GM19025 (cell line): ENCODE measurements at regions not wholly inside any gene's neighbourhood (a gene's known extent, or its start where the extent isn't known, plus 50 kb on each side); places are given as distances from the start of the nearest gene placed in this dataset.
"Not testable (repeated sequence)": the region's sequence is repeated elsewhere in the genome, so short reads cannot be mapped to it uniquely, and the experiment has no call there.

Source experiments
- ATAC-seq: cut with Tn5 transposase; IDR thresholded peaks from one replicate; pipeline ENCODE4 v1.9.1; 2021; ENCODE audit warnings: mild to moderate bottlenecking, low read depth, moderate library complexity; ENCODE audit not compliant: unreplicated experiment

GRCh38 chr6:115323001-115323400 lies 737.7 kb downstream of the FRK start:
- ATAC-seq, result no peak

DNA sequence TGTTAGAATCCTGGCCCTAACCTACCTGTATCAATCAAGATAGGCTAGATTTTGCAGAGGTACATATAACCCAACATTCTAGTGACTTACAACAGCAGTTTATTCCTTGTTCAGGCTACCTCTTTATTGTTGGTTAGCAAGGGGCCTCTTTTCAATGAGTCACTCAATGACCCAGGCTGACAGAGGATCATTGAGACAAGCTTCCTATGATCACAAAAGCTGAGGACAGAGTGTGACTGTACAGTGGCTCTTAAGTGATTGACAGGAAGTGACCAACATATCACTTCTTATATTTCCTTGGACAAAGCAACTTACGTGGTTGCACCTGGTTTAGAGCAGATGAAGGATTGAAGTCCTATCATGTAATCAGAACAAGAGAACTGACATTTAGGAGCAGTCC lies 740.9 kb downstream of the FRK start:
- no peak for ATAC-seq

DNA sequence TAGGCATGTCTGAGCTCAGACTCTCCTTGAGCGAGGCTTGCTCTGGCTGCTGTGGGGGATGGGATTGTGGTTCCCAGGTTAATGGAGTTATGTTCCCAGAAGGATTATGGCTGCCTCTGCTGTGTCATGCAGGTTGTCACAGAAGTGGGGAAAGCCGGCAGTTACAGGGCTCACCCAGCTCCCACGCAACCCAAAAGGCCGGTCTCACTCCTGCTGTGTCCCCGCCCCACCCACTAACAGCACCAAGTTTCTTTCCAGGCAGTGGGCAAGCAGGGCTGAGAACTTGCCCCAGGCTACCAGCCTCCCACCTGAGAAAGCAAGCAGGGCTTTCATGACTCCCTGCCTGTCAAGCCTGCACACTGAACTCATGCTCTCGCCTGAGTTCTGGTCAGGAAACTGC lies 750.5 kb downstream of the FRK start:
- no peak for ATAC-seq

DNA sequence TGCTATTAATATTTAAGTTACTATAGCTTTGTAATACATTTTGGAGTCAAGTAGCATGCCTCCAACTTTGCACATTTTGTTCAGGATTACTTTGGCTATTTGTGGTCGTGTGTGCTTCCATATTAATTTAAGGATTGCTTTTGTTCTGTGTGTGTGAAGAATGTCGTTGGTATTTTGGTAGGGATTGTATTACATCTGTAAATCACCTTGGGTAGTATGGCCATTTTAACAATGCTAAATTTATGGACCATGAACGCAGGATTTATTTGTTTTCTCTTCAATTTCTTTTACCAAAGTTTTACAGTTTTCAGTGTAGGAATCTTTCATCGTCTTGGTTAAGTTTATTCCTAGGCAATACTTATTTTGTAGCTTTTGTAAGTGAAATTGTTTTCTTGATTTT lies 758.0 kb downstream of the FRK start:
- ATAC-seq, result no peak

DNA sequence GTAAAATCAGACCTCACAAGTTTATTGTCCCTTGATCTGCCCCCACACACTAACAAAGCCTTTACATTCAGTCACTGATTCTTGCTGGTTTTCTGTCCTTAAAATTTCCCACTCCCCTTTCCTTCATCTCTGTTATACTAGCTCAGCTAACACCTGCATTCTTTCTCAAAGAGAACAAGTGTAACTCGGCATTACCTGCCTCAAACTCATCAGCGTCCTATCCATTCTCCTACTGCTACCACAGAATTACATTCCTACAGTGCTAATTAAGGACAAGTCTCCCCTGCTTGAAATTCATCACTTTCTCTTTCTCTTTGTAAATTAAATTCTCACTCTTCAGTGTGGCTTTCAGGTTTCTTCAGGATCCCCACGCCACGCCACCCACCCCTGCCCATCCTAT lies 773.2 kb downstream of the FRK start:
- ATAC-seq, result no peak

GRCh38 chr6:115276881-115277565 lies 783.7 kb downstream of the FRK start:
- no peak for ATAC-seq

DNA sequence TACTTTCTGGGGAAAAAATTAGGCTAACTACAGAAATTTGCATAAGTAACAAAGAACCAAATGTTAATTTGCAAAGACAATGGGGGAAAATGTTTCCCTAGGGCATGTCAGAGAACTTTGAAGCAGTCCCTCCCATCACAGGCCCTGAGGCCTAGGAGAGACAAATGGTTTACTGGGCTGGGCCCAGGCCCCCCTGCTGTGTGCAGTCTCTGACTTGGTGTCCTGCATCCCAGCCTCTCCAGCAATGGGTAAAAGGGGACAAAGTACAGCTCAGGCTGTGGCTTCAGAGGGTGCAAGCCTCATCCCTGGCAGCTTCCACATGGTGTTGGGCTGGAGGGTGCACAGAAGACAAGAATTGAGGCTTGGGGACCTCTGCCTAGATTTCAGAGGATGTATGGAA lies 788.4 kb downstream of the FRK start:
- ATAC-seq, result no peak

GRCh38 chr6:115271434-115271833 lies 789.3 kb downstream of the FRK start:
- no peak for ATAC-seq

GRCh38 chr6:115270953-115271352 lies 789.7 kb downstream of the FRK start:
- ATAC-seq, result no peak

GRCh38 chr6:115241373-115241772 lies 819.3 kb downstream of the FRK start:
- ATAC-seq, result no peak

GRCh38 chr6:115221198-115221597 lies 839.5 kb downstream of the FRK start:
- ATAC-seq, result no peak

DNA sequence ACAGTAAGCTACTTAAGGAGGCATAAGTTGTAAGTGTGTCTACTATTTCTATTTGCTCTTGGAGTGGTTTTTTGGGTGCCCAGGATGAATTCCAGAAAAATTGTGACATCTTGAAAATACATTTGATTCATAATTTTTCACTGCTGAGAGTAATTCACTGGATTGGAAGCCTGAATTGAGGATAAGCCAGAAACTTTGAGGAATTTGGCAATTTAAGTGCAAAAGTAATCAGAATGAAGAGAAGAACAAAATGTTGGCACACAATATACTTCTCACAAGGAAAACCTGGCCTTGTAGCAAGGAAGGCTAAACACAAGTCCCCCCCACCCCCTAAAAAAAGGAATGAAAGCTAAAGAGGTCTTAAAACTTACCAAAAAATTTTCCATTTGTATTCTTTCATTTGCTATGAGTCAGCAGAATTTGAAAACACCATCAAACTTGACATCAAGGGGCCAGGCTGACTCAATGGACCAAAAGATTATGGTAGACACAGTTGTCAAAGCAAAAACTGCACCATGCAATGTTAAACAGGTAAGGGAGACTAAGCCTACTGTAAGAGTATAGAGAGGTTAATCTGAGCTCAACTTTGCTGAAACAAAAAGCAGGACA lies 840.0 kb downstream of the FRK start:
- no peak for ATAC-seq

DNA sequence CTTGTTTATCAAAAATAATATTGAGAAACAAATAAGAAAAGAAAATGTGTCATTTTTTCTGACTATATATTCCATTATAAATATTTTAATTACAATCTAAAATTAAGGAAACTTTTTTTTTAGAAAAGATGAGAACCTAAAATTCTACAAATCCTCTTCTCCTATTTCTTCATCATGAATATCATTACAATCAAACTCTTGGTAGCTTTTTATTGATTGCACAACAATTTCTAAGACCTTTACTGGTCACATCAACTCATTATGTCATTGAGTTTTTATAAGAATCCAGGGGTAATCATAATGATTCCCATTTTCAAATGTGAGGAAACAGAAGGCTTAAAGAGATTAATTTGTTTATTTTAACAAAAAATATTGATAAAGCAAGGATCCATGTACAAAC lies 841.0 kb downstream of the FRK start:
- no peak for ATAC-seq

- ATAC-seq, result no peak
Observed at GRCh38 chr6:115216835-115217234, 843.9 kb downstream of the FRK start.

- ATAC-seq, result no peak
Observed at GRCh38 chr6:115214283-115214682, 846.4 kb downstream of the FRK start.

DNA sequence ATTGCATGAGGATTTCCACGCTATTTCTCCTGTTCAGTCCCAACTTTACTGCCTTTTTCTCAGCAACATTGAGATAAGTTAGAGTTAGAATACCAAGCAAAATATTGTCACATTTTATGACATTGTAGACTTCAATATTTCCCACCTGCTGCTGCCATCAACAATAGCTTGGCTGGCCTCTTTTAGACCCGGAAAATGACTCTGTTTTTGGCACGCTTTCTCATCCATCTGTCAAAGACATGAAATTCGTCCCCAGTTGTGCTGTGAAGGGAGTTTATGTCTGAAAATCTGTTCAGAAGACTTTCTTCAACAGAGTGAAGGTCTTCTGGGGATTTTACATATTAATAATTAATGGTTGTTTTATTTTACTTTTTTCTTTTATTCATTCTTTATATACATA lies 857.3 kb downstream of the FRK start:
- ATAC-seq, result no peak

DNA sequence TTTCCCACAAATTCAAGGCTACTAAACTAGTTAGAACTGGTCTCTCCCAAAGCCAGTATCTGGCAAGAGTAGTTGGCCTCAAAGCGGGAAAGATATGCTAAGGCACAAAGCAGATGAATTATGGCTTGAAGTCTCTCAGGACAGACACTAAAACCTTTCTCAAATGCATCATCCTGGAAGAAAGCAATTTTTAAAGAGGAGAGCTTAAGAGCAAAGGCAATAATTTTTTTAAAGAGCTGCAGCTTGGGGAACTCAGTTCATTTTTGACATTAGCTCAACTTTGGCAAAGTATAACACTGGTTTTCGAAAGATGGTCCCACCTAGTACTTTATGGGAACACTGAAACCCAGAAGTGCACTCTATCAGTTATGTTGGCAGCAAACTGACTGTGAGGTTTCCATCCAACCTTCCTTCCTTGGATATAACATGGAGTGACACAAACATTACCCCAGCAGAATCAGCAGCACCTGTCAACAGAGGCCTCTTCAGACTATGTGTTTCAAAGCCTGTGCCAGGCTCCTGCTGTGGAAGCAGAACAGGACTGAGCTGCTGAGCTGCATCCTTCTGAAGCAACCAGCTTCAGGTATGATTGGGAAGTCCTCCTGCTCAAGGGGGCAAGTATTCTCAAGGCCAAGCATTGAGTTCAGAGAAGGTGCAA lies 852.3 kb upstream of the HS3ST5 start:
- ATAC-seq, result no peak

DNA sequence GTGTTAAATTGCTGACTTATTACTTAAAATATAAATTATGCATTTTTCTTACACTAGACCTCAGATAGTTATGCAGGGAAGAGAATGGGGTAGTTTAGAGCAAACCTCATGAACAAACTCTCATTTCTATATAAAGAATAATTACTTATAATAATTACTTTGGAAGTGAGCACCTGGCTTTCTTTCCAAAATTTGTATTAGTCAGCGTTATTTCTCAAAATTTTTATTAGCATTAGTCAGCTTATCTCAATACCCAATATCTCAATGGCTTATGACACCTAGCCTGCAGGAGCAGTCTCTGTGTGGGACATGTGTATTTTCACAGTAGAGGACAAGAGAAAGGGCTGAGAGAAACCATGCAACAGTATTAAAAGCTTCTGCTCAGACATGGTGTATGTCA lies 849.2 kb upstream of the HS3ST5 start:
- ATAC-seq, result no peak

GRCh38 chr6:115190534-115190933 lies 847.7 kb upstream of the HS3ST5 start:
- ATAC-seq, result no peak

DNA sequence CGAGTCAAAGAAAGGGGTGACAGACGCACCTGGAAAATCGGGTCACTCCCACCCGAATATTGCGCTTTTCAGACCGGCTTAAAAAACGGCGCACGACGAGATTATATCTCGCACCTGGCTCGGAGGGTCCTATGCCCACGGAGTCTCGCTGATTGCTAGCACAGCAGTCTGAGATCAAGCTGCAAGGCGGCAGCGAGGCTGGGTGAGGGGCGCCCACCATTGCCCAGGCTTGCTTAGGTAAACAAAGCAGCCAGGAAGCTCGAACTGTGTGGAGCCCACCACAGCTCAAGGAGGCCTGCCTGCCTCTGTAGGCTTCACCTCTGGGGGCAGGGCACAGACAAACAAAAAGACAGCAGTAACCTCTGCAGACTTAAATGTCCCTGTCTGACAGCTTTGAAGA lies 832.6 kb upstream of the HS3ST5 start:
- not testable (repeated sequence) for ATAC-seq

DNA sequence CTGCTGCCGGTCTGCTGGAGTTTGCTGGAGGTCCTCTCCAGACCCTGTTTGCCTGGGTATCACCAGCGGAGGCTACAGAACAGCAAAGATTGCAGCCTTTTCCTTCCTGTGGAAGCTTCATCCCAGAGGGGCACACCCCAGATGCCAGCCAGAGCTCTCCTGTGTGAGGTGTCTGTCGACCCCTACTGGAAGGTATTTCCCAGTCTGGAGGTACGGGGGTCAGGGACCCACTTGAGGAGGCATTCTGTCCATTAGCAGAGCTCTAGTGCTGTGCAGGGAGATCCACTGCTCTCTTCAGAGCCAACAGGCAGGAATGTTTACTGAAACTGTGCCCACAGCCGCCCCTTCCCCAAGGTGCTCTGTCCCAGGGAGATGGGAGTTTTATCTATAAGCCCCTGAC lies 823.1 kb upstream of the HS3ST5 start:
- ATAC-seq, result not testable (repeated sequence)

- no peak for ATAC-seq
Observed at GRCh38 chr6:115159733-115160132, 816.9 kb upstream of the HS3ST5 start.
